ENCODE measurements at regions not wholly inside any gene's neighbourhood (a gene's known extent, or its start where the extent isn't known, plus 50 kb on each side); places are given as distances from the start of the nearest gene placed in this dataset.

- no peak for TF ChIP-seq CTCF (IDR thresholded peaks at IDR 0.05)
- DNase-seq (ENCODE audit: low spot score) (no peak), ATAC-seq (ENCODE audit: low FRiP score) (no peak)
These were observed 255.8 kb downstream of the CYP26B1 start for GRCh38 chr2:71891719-71892422.

- no peak for TF ChIP-seq CTCF (IDR thresholded peaks at IDR 0.05)
These were observed 256.5 kb downstream of the CYP26B1 start for GRCh38 chr2:71891155-71891554.

GRCh38 chr2:71889759-71890684 lies 257.6 kb downstream of the CYP26B1 start:
- ATAC-seq (ENCODE audit: low FRiP score) (no peak), DNase-seq (ENCODE audit: low spot score) (no peak)
- no peak for TF ChIP-seq CTCF (IDR thresholded peaks at IDR 0.05)

More at GRCh38 chr2:71891155-71891554, 256.5 kb downstream of the CYP26B1 start:
- DNase-seq (ENCODE audit: low spot score) (no peak), ATAC-seq (ENCODE audit: low FRiP score) (no peak)

- DNase-seq (ENCODE audit: low spot score) (no peak), ATAC-seq (ENCODE audit: low FRiP score) (peak; percentile 33)
- TF ChIP-seq CTCF (IDR thresholded peaks at IDR 0.05) = no peak
These were observed 258.8 kb downstream of the CYP26B1 start for GRCh38 chr2:71888751-71889445.

- TF ChIP-seq CTCF (IDR thresholded peaks at IDR 0.05) = no peak
- no peak for DNase-seq (ENCODE audit: low spot score)
- ATAC-seq (ENCODE audit: low FRiP score) = no peak
These were observed 260.5 kb downstream of the CYP26B1 start for GRCh38 chr2:71887196-71887595.

GRCh38 chr2:71886241-71886640 lies 261.4 kb downstream of the CYP26B1 start:
- no peak for DNase-seq (ENCODE audit: low spot score)
- TF ChIP-seq CTCF (IDR thresholded peaks at IDR 0.05) = no peak
- ATAC-seq (ENCODE audit: low FRiP score) = no peak

All from omental fat pad (tissue), 3 donors.